Osteocyte (in vitro differentiated cells): ENCODE measurements at regions not wholly inside any gene's neighbourhood (a gene's known extent, or its start where the extent isn't known, plus 50 kb on each side); places are given as distances from the start of the nearest gene placed in this dataset.
"Not testable (repeated sequence)": the region's sequence is repeated elsewhere in the genome, so short reads cannot be mapped to it uniquely, and the experiment has no call there.

Experiments used
- DNase-seq: peaks from one replicate; pipeline ENCODE4 v3.0.0; 2021; ENCODE audit warnings: mixed read lengths; ENCODE audit not compliant: unreplicated experiment; ENCODE audit errors: extremely low spot score
- H3K27ac Mint-ChIP-seq: one replicate; pipeline ENCODE4 v1.8.0; 2021; ENCODE audit warnings: mild to moderate bottlenecking, mixed read lengths; ENCODE audit not compliant: unreplicated experiment
- H3K27me3 Mint-ChIP-seq: one replicate; pipeline ENCODE4 v1.8.0; 2021; ENCODE audit warnings: mixed read lengths; ENCODE audit not compliant: unreplicated experiment
- H3K36me3 Mint-ChIP-seq: one replicate; pipeline ENCODE4 v1.8.0; 2021; ENCODE audit warnings: mixed read lengths; ENCODE audit not compliant: unreplicated experiment
- H3K4me1 Mint-ChIP-seq: one replicate; pipeline ENCODE4 v1.8.0; 2021; ENCODE audit warnings: mixed read lengths; ENCODE audit not compliant: unreplicated experiment
- H3K4me3 Mint-ChIP-seq: one replicate; pipeline ENCODE4 v1.8.0; 2021; ENCODE audit warnings: mild to moderate bottlenecking, moderate library complexity, mixed read lengths; ENCODE audit not compliant: unreplicated experiment
- H3K9me3 Mint-ChIP-seq: one replicate; pipeline ENCODE4 v1.8.0; 2021; ENCODE audit warnings: mixed read lengths; ENCODE audit not compliant: unreplicated experiment
- CTCF ChIP-seq: fragments of 200-600 bp; sonication (generic); IDR thresholded peaks from 2 replicates; pipeline ENCODE4 v1.5.0; 2021; ENCODE audit warnings: antibody characterized with exemption, mild to moderate bottlenecking, moderate library complexity

- Mint-ChIP-seq H3K27me3 (no peaks in the 10 kb centered on the region), H3K9me3 (peaks cover 17% of the 10 kb centered on the region), H3K27ac (no peak overlapping the region), H3K4me3 (no peak overlapping the region), H3K4me1 (peaks cover 42% of the 10 kb centered on the region), H3K36me3 (peaks cover 14% of the 10 kb centered on the region)
- no peak for DNase-seq
- no peak for TF ChIP-seq CTCF
Measured at GRCh38 chr5:102629827-102630605, 125.1 kb upstream of the PAM start.

GRCh38 chr5:102635399-102635798 lies 119.7 kb upstream of the PAM start:
- not testable (repeated sequence) for H3K4me3 Mint-ChIP-seq, H3K27ac Mint-ChIP-seq, DNase-seq, H3K27me3 Mint-ChIP-seq
- Mint-ChIP-seq H3K9me3 (peaks cover 17% of the 10 kb centered on the region), H3K4me1 (peaks cover 14% of the 10 kb centered on the region), H3K36me3 (peaks cover 14% of the 10 kb centered on the region)

- no peak for DNase-seq
Measured at GRCh38 chr5:102638316-102638715, 116.8 kb upstream of the PAM start.

GRCh38 chr5:102638912-102639652 lies 116.0 kb upstream of the PAM start:
- peaks cover 14% of the 10 kb centered on the region for H3K4me1 Mint-ChIP-seq
- no peaks in the 10 kb centered on the region for H3K27me3 Mint-ChIP-seq
- H3K9me3 Mint-ChIP-seq = peaks cover 20% of the 10 kb centered on the region
- no peak for DNase-seq
- no peak for TF ChIP-seq CTCF
- H3K27ac Mint-ChIP-seq = peak overlapping the region; percentile 81
- peaks cover 9% of the 10 kb centered on the region for H3K36me3 Mint-ChIP-seq
- no peak overlapping the region for H3K4me3 Mint-ChIP-seq

More at GRCh38 chr5:102638316-102638715, 116.8 kb upstream of the PAM start:
- Mint-ChIP-seq H3K4me1 (peaks cover 14% of the 10 kb centered on the region), H3K36me3 (peaks cover 10% of the 10 kb centered on the region), H3K27me3 (no peaks in the 10 kb centered on the region), H3K9me3 (peaks cover 20% of the 10 kb centered on the region), H3K4me3 (peak overlapping the region; percentile 2), H3K27ac (peak overlapping the region; percentile 81)
- no peak for TF ChIP-seq CTCF

- no peaks in the 10 kb centered on the region for H3K4me1 Mint-ChIP-seq
- H3K27me3 Mint-ChIP-seq = no peaks in the 10 kb centered on the region
- DNase-seq = no peak
- peaks cover 21% of the 10 kb centered on the region for H3K9me3 Mint-ChIP-seq
- H3K36me3 Mint-ChIP-seq = peaks cover 6% of the 10 kb centered on the region
- no peak overlapping the region for H3K4me3 Mint-ChIP-seq
- TF ChIP-seq CTCF = no peak
- no peak overlapping the region for H3K27ac Mint-ChIP-seq
Measured at GRCh38 chr5:102649731-102650130, 105.4 kb upstream of the PAM start.
